Endothelial cell (in vitro differentiated cells): ENCODE measurements at regions not wholly inside any gene's neighbourhood (a gene's known extent, or its start where the extent isn't known, plus 50 kb on each side); places are given as distances from the start of the nearest gene placed in this dataset.

Source experiments
- DNase-seq: peaks from one replicate; pipeline ENCODE4 v3.0.0; 2021; ENCODE audit warnings: low spot score
- H3K27ac Mint-ChIP-seq: one replicate; pipeline ENCODE4 v1.8.0; 2021; ENCODE audit warnings: mixed read lengths, inconsistent platforms; ENCODE audit not compliant: unreplicated experiment
- H3K27me3 Mint-ChIP-seq: one replicate; pipeline ENCODE4 v1.8.0; 2021; ENCODE audit warnings: mild to moderate bottlenecking, moderate library complexity, mixed read lengths, inconsistent platforms; ENCODE audit not compliant: unreplicated experiment
- H3K36me3 Mint-ChIP-seq: one replicate; pipeline ENCODE4 v1.8.0; 2021; ENCODE audit warnings: mild to moderate bottlenecking, low read depth, mixed read lengths, inconsistent platforms; ENCODE audit not compliant: unreplicated experiment
- H3K4me1 Mint-ChIP-seq: one replicate; pipeline ENCODE4 v1.8.0; 2021; ENCODE audit warnings: mild to moderate bottlenecking, mixed read lengths, inconsistent platforms; ENCODE audit not compliant: unreplicated experiment
- H3K4me3 Mint-ChIP-seq: one replicate; pipeline ENCODE4 v1.8.0; 2021; ENCODE audit warnings: mild to moderate bottlenecking, mixed read lengths, inconsistent platforms; ENCODE audit not compliant: unreplicated experiment
- H3K9me3 Mint-ChIP-seq: one replicate; pipeline ENCODE4 v1.8.0; 2021; ENCODE audit warnings: mixed read lengths, inconsistent platforms; ENCODE audit not compliant: unreplicated experiment
- CTCF ChIP-seq: fragments of 200-600 bp; sonication (generic); IDR thresholded peaks from one replicate; pipeline ENCODE4 v1.5.0; 2021; ENCODE audit warnings: antibody characterized with exemption; ENCODE audit not compliant: unreplicated experiment

- DNase-seq = no peak
- Mint-ChIP-seq H3K4me1 (peaks cover 12% of the 10 kb centered on the region), H3K9me3 (no peaks in the 10 kb centered on the region), H3K27me3 (peaks cover 5% of the 10 kb centered on the region), H3K36me3 (peaks cover 8% of the 10 kb centered on the region), H3K4me3 (no peak overlapping the region), H3K27ac (no peak overlapping the region)
- no peak for TF ChIP-seq CTCF
These were observed 151.4 kb downstream of the KATNIP start for GRCh38 chr16:27701381-27701780.

GRCh38 chr16:27703121-27703520 lies 153.2 kb downstream of the KATNIP start:
- H3K27ac Mint-ChIP-seq = no peak overlapping the region
- TF ChIP-seq CTCF = no peak
- no peak overlapping the region for H3K4me3 Mint-ChIP-seq
- H3K9me3 Mint-ChIP-seq = no peaks in the 10 kb centered on the region
- H3K27me3 Mint-ChIP-seq = peaks cover 5% of the 10 kb centered on the region
- H3K36me3 Mint-ChIP-seq = peaks cover 12% of the 10 kb centered on the region
- no peak for DNase-seq
- H3K4me1 Mint-ChIP-seq = peaks cover 12% of the 10 kb centered on the region

- Mint-ChIP-seq H3K36me3 (peaks cover 12% of the 10 kb centered on the region), H3K9me3 (no peaks in the 10 kb centered on the region), H3K27me3 (peaks cover 5% of the 10 kb centered on the region), H3K4me1 (peaks cover 12% of the 10 kb centered on the region), H3K4me3 (no peak overlapping the region), H3K27ac (no peak overlapping the region)
- DNase-seq = no peak
- TF ChIP-seq CTCF = no peak
These were observed 153.6 kb downstream of the KATNIP start for GRCh38 chr16:27703545-27703944.

GRCh38 chr16:27704252-27704651 lies 154.3 kb downstream of the KATNIP start:
- no peak overlapping the region for H3K4me3 Mint-ChIP-seq

More at GRCh38 chr16:27704252-27704651, 154.3 kb downstream of the KATNIP start:
- TF ChIP-seq CTCF = no peak
- no peaks in the 10 kb centered on the region for H3K9me3 Mint-ChIP-seq
- DNase-seq = no peak
- peaks cover 9% of the 10 kb centered on the region for H3K36me3 Mint-ChIP-seq
- H3K27ac Mint-ChIP-seq = no peak overlapping the region
- H3K27me3 Mint-ChIP-seq = peaks cover 2% of the 10 kb centered on the region
- peaks cover 12% of the 10 kb centered on the region for H3K4me1 Mint-ChIP-seq
